Thoracic aorta (tissue), 2 donors: ENCODE measurements at regions not wholly inside any gene's neighbourhood (a gene's known extent, or its start where the extent isn't known, plus 50 kb on each side); places are given as distances from the start of the nearest gene placed in this dataset.

Experiments
- ATAC-seq: fragments of 150-250 bp; one replicate; pipeline ENCODE4 v1.8.0; 2017; ENCODE audit warnings: low read depth; ENCODE audit not compliant: insufficient number of reproducible peaks, low FRiP score
- DNase-seq: peaks from one replicate; pipeline ENCODE4 v3.0.0-alpha.2; 2020; ENCODE audit warnings: low spot score
- H3K27ac ChIP-seq, 2 donors: fragments of 200-600 bp; sonication (generic); 1 replicate in 1 of 2; 2 replicates in 1 of 2; pipeline ENCODE4 v1.5.1; 2016; ENCODE audit warnings: mild to moderate bottlenecking in 2 of 2, moderate library complexity in 2 of 2
- H3K27me3 ChIP-seq: fragments of 200-600 bp; sonication (generic); replicated peaks from 2 replicates; pipeline ENCODE4 v1.6.0; 2016; ENCODE audit warnings: mild to moderate bottlenecking; ENCODE audit not compliant: insufficient read depth
- H3K36me3 ChIP-seq: fragments of 200-600 bp; sonication (generic); one replicate; pipeline ENCODE4 v1.5.1; 2016
- H3K4me1 ChIP-seq, 2 donors: fragments of 200-600 bp; sonication (generic); 1 replicate in 1 of 2; 2 replicates in 1 of 2; pipeline versions ENCODE4 v1.5.1 to v1.6.0; 2016; ENCODE audit warnings: low read depth in 2 of 2, mild to moderate bottlenecking in 1 of 2; ENCODE audit not compliant: control insufficient read depth in 1 of 2
- H3K4me3 ChIP-seq: fragments of 200-600 bp; sonication (generic); 2 replicates; pipeline ENCODE4 v1.5.1; 2016; ENCODE audit warnings: mild to moderate bottlenecking
- H3K9me3 ChIP-seq: fragments of 200-600 bp; sonication (generic); 2 replicates; pipeline ENCODE4 v1.5.1; 2016
- CTCF ChIP-seq: fragments of 200-600 bp; sonication (generic); IDR thresholded peaks from one replicate; pipeline ENCODE4 v1.5.1; 2019; ENCODE audit warnings: antibody characterized with exemption

GRCh38 chr3:101976473-101976872 lies 127.2 kb downstream of the NFKBIZ start:
- H3K36me3 ChIP-seq: no peaks in the 10 kb centered on the region
- no peak overlapping the region for H3K27ac ChIP-seq
- TF ChIP-seq CTCF: no peak
- no peak for DNase-seq
- no peaks in the 10 kb centered on the region for H3K27me3 ChIP-seq
- no peak for ATAC-seq
- peaks cover 4 to 27% of the 10 kb centered on the region in 2 donors for H3K4me1 ChIP-seq
- H3K4me3 ChIP-seq: no peak overlapping the region
- no peaks in the 10 kb centered on the region for H3K9me3 ChIP-seq

GRCh38 chr3:101978348-101978747 lies 129.0 kb downstream of the NFKBIZ start:
- no peak overlapping the region for H3K27ac ChIP-seq
- no peak for DNase-seq
- no peak for ATAC-seq
- H3K27me3 ChIP-seq: no peaks in the 10 kb centered on the region
- TF ChIP-seq CTCF: no peak
- no peaks in the 10 kb centered on the region for H3K9me3 ChIP-seq
- peaks cover 4 to 27% of the 10 kb centered on the region in 2 donors for H3K4me1 ChIP-seq
- H3K4me3 ChIP-seq: no peak overlapping the region
- no peaks in the 10 kb centered on the region for H3K36me3 ChIP-seq

- Histone ChIP-seq H3K9me3 (no peaks in the 10 kb centered on the region), H3K27ac (no peak overlapping the region), H3K4me3 (no peak overlapping the region), H3K4me1 (peaks cover 4 to 27% of the 10 kb centered on the region in 2 donors), H3K27me3 (no peaks in the 10 kb centered on the region), H3K36me3 (no peaks in the 10 kb centered on the region)
- ATAC-seq (no peak), DNase-seq (no peak)
- TF ChIP-seq CTCF: no peak
Observed at GRCh38 chr3:101979033-101979432, 129.7 kb downstream of the NFKBIZ start.

- DNase-seq: no peak
- no peak overlapping the region for H3K27ac ChIP-seq
- no peak for TF ChIP-seq CTCF
- H3K36me3 ChIP-seq: no peaks in the 10 kb centered on the region
- H3K27me3 ChIP-seq: no peaks in the 10 kb centered on the region
- no peak for ATAC-seq
- H3K4me1 ChIP-seq: no peaks in the 10 kb centered on the region
- no peak overlapping the region for H3K4me3 ChIP-seq
- no peaks in the 10 kb centered on the region for H3K9me3 ChIP-seq
Observed at GRCh38 chr3:101984356-101984755, 135.0 kb downstream of the NFKBIZ start.

GRCh38 chr3:101988596-101988995 lies 139.3 kb downstream of the NFKBIZ start:
- no peak overlapping the region for H3K27ac ChIP-seq
- H3K4me1 ChIP-seq: no peaks in the 10 kb centered on the region
- no peak overlapping the region for H3K4me3 ChIP-seq
- DNase-seq (no peak), ATAC-seq (no peak)
- no peaks in the 10 kb centered on the region for H3K27me3 ChIP-seq
- no peak for TF ChIP-seq CTCF
- no peaks in the 10 kb centered on the region for H3K36me3 ChIP-seq
- no peaks in the 10 kb centered on the region for H3K9me3 ChIP-seq
